Central memory CD8-positive, alpha-beta T cell (primary cell): ENCODE measurements at regions not wholly inside any gene's neighbourhood (a gene's known extent, or its start where the extent isn't known, plus 50 kb on each side); places are given as distances from the start of the nearest gene placed in this dataset.

Source experiments
- ATAC-seq: fragments of 150-1000 bp; cut with Tn5 transposase; replicated peaks from 2 replicates; pipeline ENCODE4 v1.10.0; 2022; ENCODE audit warnings: mild to moderate bottlenecking, moderate FRiP score, moderate number of reproducible peaks; ENCODE audit not compliant: poor library complexity, severe bottlenecking; ENCODE audit errors: extremely low read depth
- DNase-seq, 2 donors: peaks; one replicate each; pipeline ENCODE4 v3.0.0; 2021; ENCODE audit warnings: low spot score in 2 of 2
- H3K27ac Mint-ChIP-seq: one replicate; pipeline ENCODE4 v1.8.0; 2022; ENCODE audit warnings: low read depth, mild to moderate bottlenecking, moderate library complexity, mixed read lengths
- H3K27me3 Mint-ChIP-seq: one replicate; pipeline ENCODE4 v1.8.0; 2022; ENCODE audit warnings: mixed read lengths
- H3K36me3 Mint-ChIP-seq: one replicate; pipeline ENCODE4 v1.8.0; 2022; ENCODE audit warnings: mild to moderate bottlenecking, moderate library complexity, mixed read lengths; ENCODE audit not compliant: insufficient read depth
- H3K4me1 Mint-ChIP-seq: one replicate; pipeline ENCODE4 v1.8.0; 2022; ENCODE audit warnings: mixed read lengths
- H3K4me3 Mint-ChIP-seq: one replicate; pipeline ENCODE4 v1.8.0; 2022; ENCODE audit warnings: mild to moderate bottlenecking, moderate library complexity, mixed read lengths
- H3K9me3 Mint-ChIP-seq: one replicate; pipeline ENCODE4 v1.8.0; 2022; ENCODE audit warnings: mixed read lengths

GRCh38 chr4:170777663-170778062 lies 687.9 kb upstream of the AADAT start:
- Mint-ChIP-seq H3K27me3 (no peaks in the 10 kb centered on the region), H3K27ac (no peak overlapping the region), H3K9me3 (peaks cover 35% of the 10 kb centered on the region), H3K36me3 (no peaks in the 10 kb centered on the region), H3K4me1 (no peaks in the 10 kb centered on the region), H3K4me3 (no peak overlapping the region)
- DNase-seq (no peak), ATAC-seq (no peak)

DNA sequence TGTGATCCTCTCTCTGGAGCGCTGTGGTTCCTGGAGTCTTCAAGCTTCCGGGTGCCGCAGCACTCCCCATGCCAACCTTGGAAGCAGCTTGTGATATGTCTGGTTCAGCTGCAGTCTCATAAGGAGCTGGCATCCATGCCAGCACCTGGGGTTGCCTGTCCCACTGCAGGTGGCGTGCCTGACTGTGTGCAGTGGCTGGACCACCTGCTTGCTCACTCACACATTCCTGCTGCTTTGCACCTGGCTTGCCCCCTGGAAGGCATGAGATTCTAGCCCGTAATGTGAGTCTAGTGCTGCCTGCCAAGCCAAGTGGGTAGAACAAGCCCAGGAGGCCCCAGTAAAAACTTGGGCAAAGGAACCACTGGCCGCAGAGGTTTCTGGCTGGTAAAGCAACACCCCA lies 687.2 kb upstream of the AADAT start:
- Mint-ChIP-seq H3K4me3 (no peak overlapping the region), H3K9me3 (peaks cover 35% of the 10 kb centered on the region), H3K27ac (no peak overlapping the region), H3K36me3 (no peaks in the 10 kb centered on the region), H3K4me1 (no peaks in the 10 kb centered on the region), H3K27me3 (no peaks in the 10 kb centered on the region)
- ATAC-seq: no peak
- no peak for DNase-seq

DNA sequence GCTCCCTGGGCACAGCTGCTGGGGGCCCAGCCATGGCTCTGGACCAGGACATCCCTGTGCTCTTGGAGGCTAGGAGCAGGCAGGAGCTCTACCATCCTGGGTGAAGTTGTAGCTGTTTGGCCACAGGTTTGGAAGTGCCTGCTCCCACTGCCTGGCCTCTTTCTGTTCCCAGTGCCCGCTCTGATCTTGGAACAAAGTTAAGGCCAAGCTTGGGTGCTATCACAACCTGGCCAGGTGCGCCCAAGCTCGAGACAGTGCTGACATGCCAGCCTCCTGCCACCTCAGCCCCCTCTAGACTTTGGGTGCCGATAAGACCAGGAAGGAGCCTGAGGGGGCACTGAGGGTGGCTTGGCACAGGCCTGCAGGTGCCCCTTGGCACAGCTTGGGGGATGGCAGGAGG lies 686.1 kb upstream of the AADAT start:
- no peaks in the 10 kb centered on the region for H3K4me1 Mint-ChIP-seq
- no peak for ATAC-seq
- H3K4me3 Mint-ChIP-seq: no peak overlapping the region
- H3K27me3 Mint-ChIP-seq: no peaks in the 10 kb centered on the region
- no peak for DNase-seq
- no peaks in the 10 kb centered on the region for H3K36me3 Mint-ChIP-seq
- no peak overlapping the region for H3K27ac Mint-ChIP-seq
- H3K9me3 Mint-ChIP-seq: peaks cover 32% of the 10 kb centered on the region

GRCh38 chr4:170773709-170774273 lies 684.0 kb upstream of the AADAT start:
- DNase-seq (no peak), ATAC-seq (no peak)
- no peak overlapping the region for H3K27ac Mint-ChIP-seq
- H3K36me3 Mint-ChIP-seq: no peaks in the 10 kb centered on the region
- no peaks in the 10 kb centered on the region for H3K4me1 Mint-ChIP-seq
- H3K4me3 Mint-ChIP-seq: no peak overlapping the region
- H3K9me3 Mint-ChIP-seq: peaks cover 25% of the 10 kb centered on the region
- H3K27me3 Mint-ChIP-seq: no peaks in the 10 kb centered on the region

DNA sequence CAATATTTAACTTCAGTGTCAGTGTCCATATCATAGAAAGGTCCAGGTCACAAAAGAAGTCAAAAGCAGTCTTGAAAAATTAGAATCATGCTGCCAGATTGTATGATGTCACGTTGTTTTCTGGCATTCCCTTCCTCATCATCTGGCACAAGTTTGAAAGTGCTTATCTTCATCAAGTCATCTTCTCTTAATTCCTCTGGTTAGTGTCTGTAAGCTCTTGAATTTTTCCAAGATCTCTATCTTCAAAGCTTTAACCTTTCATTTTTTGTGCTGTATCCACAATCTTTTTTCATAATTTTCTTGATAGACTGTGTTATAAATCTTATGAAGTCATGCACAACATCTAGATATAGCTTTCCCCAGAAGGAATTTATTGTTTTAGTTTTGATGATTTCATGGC lies 682.7 kb upstream of the AADAT start:
- Mint-ChIP-seq H3K36me3 (peaks cover under 1% of the 10 kb centered on the region), H3K4me1 (no peaks in the 10 kb centered on the region), H3K9me3 (peaks cover 25% of the 10 kb centered on the region), H3K27me3 (no peaks in the 10 kb centered on the region), H3K4me3 (no peak overlapping the region), H3K27ac (no peak overlapping the region)
- ATAC-seq (no peak), DNase-seq (no peak)

- H3K4me1 Mint-ChIP-seq: no peaks in the 10 kb centered on the region
- no peak overlapping the region for H3K4me3 Mint-ChIP-seq
- ATAC-seq (no peak), DNase-seq (no peak)
- H3K36me3 Mint-ChIP-seq: peaks cover 2% of the 10 kb centered on the region
- peaks cover 25% of the 10 kb centered on the region for H3K9me3 Mint-ChIP-seq
- H3K27ac Mint-ChIP-seq: no peak overlapping the region
- no peaks in the 10 kb centered on the region for H3K27me3 Mint-ChIP-seq
Measured at GRCh38 chr4:170770664-170771063, 680.9 kb upstream of the AADAT start.

DNA sequence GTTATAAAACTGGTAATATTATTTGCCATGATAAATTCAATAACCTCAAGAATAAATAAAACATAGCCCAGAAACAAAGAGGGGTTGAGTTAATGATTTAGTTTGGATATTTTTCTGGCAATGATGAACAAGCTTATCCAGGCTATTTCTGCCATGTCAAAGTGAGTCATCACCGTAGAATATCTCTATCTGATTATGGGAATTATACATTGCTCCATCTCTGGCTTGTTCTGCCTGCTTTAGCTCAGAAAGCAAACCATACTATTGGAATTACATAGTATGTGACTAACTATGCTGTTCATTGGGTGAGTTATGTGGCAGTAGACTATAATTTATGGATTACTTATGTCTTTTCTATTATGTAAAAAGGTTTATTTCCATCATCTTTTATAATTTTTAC lies 680.1 kb upstream of the AADAT start:
- H3K4me1 Mint-ChIP-seq: no peaks in the 10 kb centered on the region
- ATAC-seq (no peak), DNase-seq (no peak)
- H3K27me3 Mint-ChIP-seq: no peaks in the 10 kb centered on the region
- H3K27ac Mint-ChIP-seq: no peak overlapping the region
- no peak overlapping the region for H3K4me3 Mint-ChIP-seq
- H3K9me3 Mint-ChIP-seq: peaks cover 20% of the 10 kb centered on the region
- H3K36me3 Mint-ChIP-seq: peaks cover 2% of the 10 kb centered on the region

- DNase-seq (no peak), ATAC-seq (no peak)
- H3K36me3 Mint-ChIP-seq: no peaks in the 10 kb centered on the region
- H3K4me1 Mint-ChIP-seq: no peaks in the 10 kb centered on the region
- H3K27ac Mint-ChIP-seq: no peak overlapping the region
- H3K4me3 Mint-ChIP-seq: no peak overlapping the region
- peaks cover 28% of the 10 kb centered on the region for H3K9me3 Mint-ChIP-seq
- H3K27me3 Mint-ChIP-seq: no peaks in the 10 kb centered on the region
Measured at GRCh38 chr4:170758988-170759387, 669.2 kb upstream of the AADAT start.

- H3K4me1 Mint-ChIP-seq: no peaks in the 10 kb centered on the region
- no peak for ATAC-seq
- no peaks in the 10 kb centered on the region for H3K27me3 Mint-ChIP-seq
- no peak for DNase-seq
- peaks cover 17% of the 10 kb centered on the region for H3K9me3 Mint-ChIP-seq
- H3K36me3 Mint-ChIP-seq: no peaks in the 10 kb centered on the region
- no peak overlapping the region for H3K4me3 Mint-ChIP-seq
- no peak overlapping the region for H3K27ac Mint-ChIP-seq
Measured at GRCh38 chr4:170750519-170750918, 660.8 kb upstream of the AADAT start.

- DNase-seq (no peak), ATAC-seq (no peak)
- no peak overlapping the region for H3K27ac Mint-ChIP-seq
- H3K27me3 Mint-ChIP-seq: no peaks in the 10 kb centered on the region
- H3K4me3 Mint-ChIP-seq: no peak overlapping the region
- H3K4me1 Mint-ChIP-seq: no peaks in the 10 kb centered on the region
- no peaks in the 10 kb centered on the region for H3K36me3 Mint-ChIP-seq
- H3K9me3 Mint-ChIP-seq: peaks cover 12% of the 10 kb centered on the region
Measured at GRCh38 chr4:170748975-170749374, 659.2 kb upstream of the AADAT start.

- no peak overlapping the region for H3K4me3 Mint-ChIP-seq
- DNase-seq (no peak), ATAC-seq (no peak)
- no peaks in the 10 kb centered on the region for H3K4me1 Mint-ChIP-seq
- H3K36me3 Mint-ChIP-seq: no peaks in the 10 kb centered on the region
- peaks cover 5% of the 10 kb centered on the region for H3K9me3 Mint-ChIP-seq
- no peaks in the 10 kb centered on the region for H3K27me3 Mint-ChIP-seq
- no peak overlapping the region for H3K27ac Mint-ChIP-seq
Measured at GRCh38 chr4:170743633-170744032, 653.9 kb upstream of the AADAT start.

DNA sequence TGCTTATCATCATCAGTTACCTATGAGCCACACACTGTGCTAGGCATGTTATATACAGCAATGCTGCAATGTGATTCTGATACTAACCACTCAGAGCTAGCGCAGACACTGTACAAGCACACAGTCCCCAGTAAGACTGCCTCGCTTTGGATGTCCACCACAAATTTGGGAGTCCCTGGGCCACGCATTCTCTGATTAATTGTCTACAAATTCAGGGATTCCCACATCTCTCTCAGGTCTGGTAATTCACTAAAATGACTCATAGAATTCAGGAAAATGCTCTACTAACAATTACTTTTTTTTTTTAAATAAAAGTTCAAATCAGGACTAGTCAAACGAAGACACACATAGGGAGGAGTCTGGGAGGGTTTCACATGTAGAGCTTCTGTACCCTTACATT lies 652.1 kb upstream of the AADAT start:
- no peak overlapping the region for H3K27ac Mint-ChIP-seq
- no peaks in the 10 kb centered on the region for H3K4me1 Mint-ChIP-seq
- no peaks in the 10 kb centered on the region for H3K36me3 Mint-ChIP-seq
- DNase-seq: no peak
- H3K4me3 Mint-ChIP-seq: no peak overlapping the region
- H3K27me3 Mint-ChIP-seq: no peaks in the 10 kb centered on the region
- ATAC-seq: no peak
- H3K9me3 Mint-ChIP-seq: peaks cover 5% of the 10 kb centered on the region

GRCh38 chr4:170736710-170737109 lies 647.0 kb upstream of the AADAT start:
- no peak for DNase-seq
- Mint-ChIP-seq H3K27ac (no peak overlapping the region), H3K4me3 (no peak overlapping the region), H3K27me3 (no peaks in the 10 kb centered on the region), H3K36me3 (no peaks in the 10 kb centered on the region), H3K9me3 (peaks cover 8% of the 10 kb centered on the region), H3K4me1 (no peaks in the 10 kb centered on the region)
- ATAC-seq: no peak

- Mint-ChIP-seq H3K27me3 (no peaks in the 10 kb centered on the region), H3K9me3 (peaks cover 11% of the 10 kb centered on the region), H3K4me1 (no peaks in the 10 kb centered on the region), H3K27ac (no peak overlapping the region), H3K36me3 (no peaks in the 10 kb centered on the region), H3K4me3 (no peak overlapping the region)
- DNase-seq: no peak
- no peak for ATAC-seq
Measured at GRCh38 chr4:170729897-170730296, 640.1 kb upstream of the AADAT start.
